ENCODE measurements at regions not wholly inside any gene's neighbourhood (a gene's known extent, or its start where the extent isn't known, plus 50 kb on each side); places are given as distances from the start of the nearest gene placed in this dataset.
"Not testable (repeated sequence)": the region's sequence is repeated elsewhere in the genome, so short reads cannot be mapped to it uniquely, and the experiment has no call there.

DNA sequence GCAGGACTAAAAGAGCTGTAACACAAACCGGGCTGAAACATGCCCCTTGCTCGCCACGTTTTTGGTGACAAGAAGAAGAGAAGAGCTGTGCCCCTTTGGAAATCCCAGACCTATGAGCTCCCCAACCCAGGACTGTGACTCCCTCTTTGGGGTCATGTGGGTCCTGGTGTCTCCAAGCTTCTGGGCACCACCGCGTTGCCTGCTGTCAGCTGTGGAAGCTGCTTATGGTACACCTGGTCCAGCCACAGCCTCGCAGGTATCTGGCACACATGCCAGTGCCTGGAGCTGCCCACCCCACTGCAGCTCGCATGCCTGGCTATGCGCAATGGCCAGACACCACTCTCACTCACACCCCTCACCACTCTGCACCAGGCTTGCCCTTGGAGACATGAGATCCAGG, 171.8 kb downstream of the MATN1 start:
- Histone ChIP-seq H3K36me3 (ENCODE audit: control insufficient read depth in 4 of 4, insufficient read depth in 4 of 4, low read length in 4 of 4) (no peaks in the 10 kb centered on the region), H3K4me3 (no peak overlapping the region), H3K9me3 (ENCODE audit: control insufficient read depth in 4 of 4, insufficient read depth in 3 of 4, low read length in 3 of 4) (peaks cover 0 to 11% (median 0%) of the 10 kb centered on the region in 4 donors), H3K27ac (ENCODE audit: low read depth in 1 of 2, low read length in 1 of 2) (no peak overlapping the region), H3K27me3 (ENCODE audit: control insufficient read depth in 3 of 3, insufficient read depth in 3 of 3, low read length in 2 of 3) (peaks cover 0 to 3% (median 3%) of the 10 kb centered on the region in 3 donors), H3K9ac (ENCODE audit: insufficient read depth in 1 of 2, low read length in 2 of 2) (no peak overlapping the region), H3K4me1 (ENCODE audit: control insufficient read depth in 5 of 5, insufficient read depth in 5 of 5, low read length in 5 of 5) (no peaks in the 10 kb centered on the region)
- no peak for ATAC-seq (ENCODE audit: insufficient read depth, low FRiP score)
- WGBS, 2 donors: 73 to 95% methylated on average over 8 of the region's 8 CpGs
- TF ChIP-seq, protein P1, sequence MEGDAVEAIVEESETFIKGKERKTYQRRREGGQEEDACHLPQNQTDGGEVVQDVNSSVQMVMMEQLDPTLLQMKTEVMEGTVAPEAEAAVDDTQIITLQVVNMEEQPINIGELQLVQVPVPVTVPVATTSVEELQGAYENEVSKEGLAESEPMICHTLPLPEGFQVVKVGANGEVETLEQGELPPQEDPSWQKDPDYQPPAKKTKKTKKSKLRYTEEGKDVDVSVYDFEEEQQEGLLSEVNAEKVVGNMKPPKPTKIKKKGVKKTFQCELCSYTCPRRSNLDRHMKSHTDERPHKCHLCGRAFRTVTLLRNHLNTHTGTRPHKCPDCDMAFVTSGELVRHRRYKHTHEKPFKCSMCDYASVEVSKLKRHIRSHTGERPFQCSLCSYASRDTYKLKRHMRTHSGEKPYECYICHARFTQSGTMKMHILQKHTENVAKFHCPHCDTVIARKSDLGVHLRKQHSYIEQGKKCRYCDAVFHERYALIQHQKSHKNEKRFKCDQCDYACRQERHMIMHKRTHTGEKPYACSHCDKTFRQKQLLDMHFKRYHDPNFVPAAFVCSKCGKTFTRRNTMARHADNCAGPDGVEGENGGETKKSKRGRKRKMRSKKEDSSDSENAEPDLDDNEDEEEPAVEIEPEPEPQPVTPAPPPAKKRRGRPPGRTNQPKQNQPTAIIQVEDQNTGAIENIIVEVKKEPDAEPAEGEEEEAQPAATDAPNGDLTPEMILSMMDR (IDR thresholded peaks at IDR 0.05; ENCODE audit: control extremely low read depth, extremely low read depth): no peak
- DNase-seq: no peak

DNA sequence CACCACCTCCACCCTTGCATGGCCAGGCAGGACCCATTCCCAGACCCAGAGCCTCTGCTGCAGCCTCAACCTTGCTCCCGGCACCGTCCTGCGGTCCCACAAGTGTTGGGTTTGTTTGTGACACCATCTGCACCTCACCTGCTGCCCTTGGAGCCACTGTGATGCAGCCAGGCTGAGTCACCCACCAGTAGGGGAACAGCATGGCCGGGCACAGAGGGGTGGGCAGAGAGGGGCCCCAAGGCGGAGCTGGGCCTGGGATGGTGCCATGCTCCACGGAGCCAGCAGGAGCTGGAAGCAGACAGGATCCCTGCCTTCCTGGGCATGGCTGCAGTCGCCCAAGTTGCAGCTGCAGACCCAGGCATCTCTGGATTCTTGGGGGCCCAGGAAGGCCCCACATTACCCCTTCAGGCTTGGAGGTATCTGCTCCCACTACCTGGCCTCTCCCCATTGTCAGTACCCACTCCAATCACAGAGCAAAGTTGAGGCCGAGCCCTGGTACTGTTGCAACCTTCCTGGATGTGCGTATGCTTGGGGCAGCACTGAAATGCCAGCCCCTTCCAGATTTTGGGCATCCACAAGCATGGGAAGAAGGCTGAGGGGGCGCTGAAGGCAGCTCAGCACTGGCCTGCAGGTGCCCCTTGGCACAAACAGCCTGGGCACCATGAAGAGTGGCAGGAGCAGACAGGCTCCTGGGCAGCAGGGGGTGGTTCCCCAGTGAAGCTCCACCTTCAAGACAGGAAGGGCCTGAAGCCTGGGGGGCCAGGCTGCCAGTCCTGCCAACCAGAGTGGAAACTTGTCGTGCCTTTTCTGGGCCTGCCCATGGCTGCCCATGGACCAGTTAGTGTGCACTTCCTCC, 172.8 kb downstream of the MATN1 start:
- ATAC-seq (ENCODE audit: insufficient read depth, low FRiP score) (no peak), DNase-seq (no peak)
- Histone ChIP-seq H3K27me3 (ENCODE audit: control insufficient read depth in 3 of 3, insufficient read depth in 3 of 3, low read length in 2 of 3) (peaks cover 0 to 3% (median 3%) of the 10 kb centered on the region in 3 donors), H3K9me3 (ENCODE audit: control insufficient read depth in 4 of 4, insufficient read depth in 3 of 4, low read length in 3 of 4) (peaks cover 0 to 12% (median 0%) of the 10 kb centered on the region in 4 donors), H3K27ac (ENCODE audit: low read depth in 1 of 2, low read length in 1 of 2) (no peak overlapping the region), H3K9ac (ENCODE audit: insufficient read depth in 1 of 2, low read length in 2 of 2) (no peak overlapping the region), H3K4me1 (ENCODE audit: control insufficient read depth in 5 of 5, insufficient read depth in 5 of 5, low read length in 5 of 5) (no peaks in the 10 kb centered on the region), H3K36me3 (ENCODE audit: control insufficient read depth in 4 of 4, insufficient read depth in 4 of 4, low read length in 4 of 4) (no peaks in the 10 kb centered on the region), H3K4me3 (no peak overlapping the region)
- TF ChIP-seq, protein P1 (IDR thresholded peaks at IDR 0.05; ENCODE audit: control extremely low read depth, extremely low read depth): no peak
- 69 to 77% methylated on average over 11 of the region's 11 CpGs for WGBS, 2 donors

DNA sequence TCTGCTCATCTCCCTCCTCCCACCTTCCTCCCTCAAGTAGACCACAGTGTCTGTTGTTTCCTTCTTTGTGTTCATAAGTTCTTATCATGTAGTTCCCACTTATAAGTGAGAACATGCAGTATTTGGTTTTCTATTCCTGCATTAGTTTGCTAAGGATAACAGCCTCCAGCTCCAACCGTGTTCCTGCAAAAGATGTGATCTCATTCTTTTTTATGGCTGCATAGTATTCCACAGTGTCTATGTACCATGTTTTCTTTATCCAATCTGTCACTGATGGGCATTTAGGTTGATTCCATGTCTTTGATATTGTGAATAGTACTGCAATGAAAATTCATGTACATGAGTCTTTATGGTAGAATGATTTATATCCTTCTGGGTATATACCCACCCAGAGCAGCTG, 173.5 kb downstream of the MATN1 start:
- not testable (repeated sequence) for H3K4me1 ChIP-seq (ENCODE audit: control insufficient read depth in 5 of 5, insufficient read depth in 5 of 5, low read length in 5 of 5); H3K9ac ChIP-seq (ENCODE audit: insufficient read depth in 1 of 2, low read length in 2 of 2); H3K27ac ChIP-seq (ENCODE audit: low read depth in 1 of 2, low read length in 1 of 2); DNase-seq; ATAC-seq (ENCODE audit: insufficient read depth, low FRiP score); H3K27me3 ChIP-seq (ENCODE audit: control insufficient read depth in 3 of 3, insufficient read depth in 3 of 3, low read length in 2 of 3); H3K36me3 ChIP-seq (ENCODE audit: control insufficient read depth in 4 of 4, insufficient read depth in 4 of 4, low read length in 4 of 4); H3K4me3 ChIP-seq
- peaks cover 0 to 12% (median 0%) of the 10 kb centered on the region in 4 donors for H3K9me3 ChIP-seq (ENCODE audit: control insufficient read depth in 4 of 4, insufficient read depth in 3 of 4, low read length in 3 of 4)
- 89 to 96% methylated on average over 1 of the region's 1 CpG for WGBS, 2 donors

DNA sequence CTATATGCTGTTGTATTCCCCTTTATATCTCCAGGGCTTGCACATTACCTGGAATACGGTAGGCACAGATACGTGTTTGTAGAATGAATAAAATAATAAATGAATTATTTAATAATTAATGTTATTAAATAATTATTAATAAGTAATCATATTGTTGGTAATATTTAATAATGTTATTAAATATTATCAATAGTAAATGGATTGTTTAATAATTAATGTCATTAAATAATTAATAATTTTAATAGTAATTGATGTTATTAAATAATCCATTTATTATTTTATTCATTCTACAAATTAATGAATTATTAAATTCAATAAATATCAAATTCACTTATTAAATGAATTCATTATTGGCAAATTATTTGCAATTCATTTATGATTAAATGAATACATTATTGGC, 175.1 kb downstream of the MATN1 start:
- H3K27me3 ChIP-seq (ENCODE audit: control insufficient read depth in 3 of 3, insufficient read depth in 3 of 3, low read length in 2 of 3): peaks cover 0 to 3% (median 0%) of the 10 kb centered on the region in 3 donors

DNA sequence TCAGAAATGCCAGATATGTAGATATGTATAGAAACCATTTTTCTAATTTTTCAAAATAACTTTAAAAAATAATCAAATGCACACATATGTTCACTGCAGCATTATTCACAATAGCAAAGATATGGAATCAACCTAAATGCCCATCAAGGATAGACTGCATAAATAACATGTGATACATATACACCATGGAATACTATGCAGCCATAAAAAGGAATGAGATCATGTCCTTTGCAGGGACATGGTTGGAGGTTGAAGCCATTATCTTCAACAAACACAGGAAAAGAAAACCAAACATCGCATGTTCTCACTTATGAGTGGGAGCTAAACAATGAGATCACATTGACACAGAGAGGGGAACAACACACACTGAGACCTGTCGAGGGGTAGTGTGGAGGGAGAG, 176.1 kb downstream of the MATN1 start:
- not testable (repeated sequence) for H3K4me1 ChIP-seq (ENCODE audit: control insufficient read depth in 5 of 5, insufficient read depth in 5 of 5, low read length in 5 of 5); ATAC-seq (ENCODE audit: insufficient read depth, low FRiP score); H3K4me3 ChIP-seq; H3K27ac ChIP-seq (ENCODE audit: low read depth in 1 of 2, low read length in 1 of 2); H3K9ac ChIP-seq (ENCODE audit: insufficient read depth in 1 of 2, low read length in 2 of 2); DNase-seq; H3K27me3 ChIP-seq (ENCODE audit: control insufficient read depth in 3 of 3, insufficient read depth in 3 of 3, low read length in 2 of 3); H3K36me3 ChIP-seq (ENCODE audit: control insufficient read depth in 4 of 4, insufficient read depth in 4 of 4, low read length in 4 of 4)
- 53 to 58% methylated on average over 2 of the region's 2 CpGs for WGBS, 2 donors
- peaks cover 0 to 15% (median 0%) of the 10 kb centered on the region in 4 donors for H3K9me3 ChIP-seq (ENCODE audit: control insufficient read depth in 4 of 4, insufficient read depth in 3 of 4, low read length in 3 of 4)

More for the DNA sequence above, 175.1 kb downstream of the MATN1 start:
- ATAC-seq (ENCODE audit: insufficient read depth, low FRiP score) (no peak), DNase-seq (no peak)
- no peak overlapping the region for H3K27ac ChIP-seq (ENCODE audit: low read depth in 1 of 2, low read length in 1 of 2)
- H3K4me3 ChIP-seq: no peak overlapping the region
- 84 to 94% methylated on average over 2 of the region's 2 CpGs for WGBS, 2 donors
- H3K9ac ChIP-seq (ENCODE audit: insufficient read depth in 1 of 2, low read length in 2 of 2): no peak overlapping the region
- peaks cover 0 to 15% (median 0%) of the 10 kb centered on the region in 4 donors for H3K9me3 ChIP-seq (ENCODE audit: control insufficient read depth in 4 of 4, insufficient read depth in 3 of 4, low read length in 3 of 4)
- TF ChIP-seq, protein P1 (IDR thresholded peaks at IDR 0.05; ENCODE audit: control extremely low read depth, extremely low read depth): no peak
- H3K4me1 ChIP-seq (ENCODE audit: control insufficient read depth in 5 of 5, insufficient read depth in 5 of 5, low read length in 5 of 5): no peaks in the 10 kb centered on the region
- no peaks in the 10 kb centered on the region for H3K36me3 ChIP-seq (ENCODE audit: control insufficient read depth in 4 of 4, insufficient read depth in 4 of 4, low read length in 4 of 4)
